Activated CD4-positive, alpha-beta memory T cell treated with anti-CD3 and anti-CD28 coated beads for 36 hours (primary cell): ENCODE measurements at regions not wholly inside any gene's neighbourhood (a gene's known extent, or its start where the extent isn't known, plus 50 kb on each side); places are given as distances from the start of the nearest gene placed in this dataset.
"Not testable (repeated sequence)": the region's sequence is repeated elsewhere in the genome, so short reads cannot be mapped to it uniquely, and the experiment has no call there.

ENCODE experiments used
- CTCF ChIA-PET: fragments of 350-600 bp; sonication (Branson Sonifier 250); formaldehyde crosslinking; loops from one replicate; lab custom pipeline; 2021; ENCODE audit warnings: antibody characterized with exemption, inconsistent platforms; lab: Charles Lee
- POLR2A ChIA-PET: fragments of 350-600 bp; sonication (Branson Sonifier 250); formaldehyde crosslinking; loops from one replicate; lab custom pipeline; 2021; ENCODE audit warnings: antibody characterized with exemption; lab: Charles Lee
- DNase-seq: peaks from one replicate; pipeline ENCODE4 v3.0.0-alpha.2; 2020
- H3K27ac Mint-ChIP-seq: one replicate; pipeline ENCODE4 v1.8.0; 2021; ENCODE audit warnings: mixed read lengths
- H3K27me3 Mint-ChIP-seq: one replicate; pipeline ENCODE4 v1.8.0; 2021; ENCODE audit warnings: mixed read lengths
- H3K36me3 Mint-ChIP-seq: one replicate; pipeline ENCODE4 v1.8.0; 2021; ENCODE audit warnings: mixed read lengths
- H3K4me1 Mint-ChIP-seq: one replicate; pipeline ENCODE4 v1.8.0; 2021; ENCODE audit warnings: low read depth, mixed read lengths
- H3K4me3 Mint-ChIP-seq: one replicate; pipeline ENCODE4 v1.8.0; 2021; ENCODE audit warnings: mild to moderate bottlenecking, mixed read lengths
- H3K9me3 Mint-ChIP-seq: one replicate; pipeline ENCODE4 v1.8.0; 2021; ENCODE audit warnings: mixed read lengths
- intact Hi-C: fragments of 100-400 bp; cut with micrococcal nuclease; formaldehyde crosslinking; loops from one replicate; pipeline ENCODE4 v1.15.1; 2023

- intact Hi-C loops = no loop called here
- Mint-ChIP-seq H3K36me3 (no peaks in the 10 kb centered on the region), H3K4me3 (no peak overlapping the region), H3K27ac (no peak overlapping the region), H3K27me3 (peaks cover 6% of the 10 kb centered on the region), H3K4me1 (no peaks in the 10 kb centered on the region), H3K9me3 (no peaks in the 10 kb centered on the region)
- CTCF ChIA-PET = interaction anchor here (0.5 to 0.6 kb wide), 2 partner anchors 78 to 960 kb away, joined by 3 read pairs; no protein-coding TSS in a partner anchor
- POLR2A ChIA-PET = no interaction called here
- DNase-seq = no peak
These were observed 1413.0 kb downstream of the BRD1 start for GRCh38 chr22:48414651-48415050.

GRCh38 chr22:48412931-48413330 lies 1414.7 kb downstream of the BRD1 start:
- H3K9me3 Mint-ChIP-seq, CTCF ChIA-PET, H3K36me3 Mint-ChIP-seq, POLR2A ChIA-PET, H3K4me1 Mint-ChIP-seq, intact Hi-C loops, DNase-seq, H3K4me3 Mint-ChIP-seq, H3K27me3 Mint-ChIP-seq, H3K27ac Mint-ChIP-seq: not testable (repeated sequence)

- no peaks in the 10 kb centered on the region for H3K36me3 Mint-ChIP-seq
- ChIA-PET POLR2A (no interaction called here), CTCF (no interaction called here)
- H3K4me1 Mint-ChIP-seq = no peaks in the 10 kb centered on the region
- intact Hi-C loops = no loop called here
- H3K27me3 Mint-ChIP-seq = no peaks in the 10 kb centered on the region
- H3K27ac Mint-ChIP-seq = no peak overlapping the region
- peaks cover 12% of the 10 kb centered on the region for H3K9me3 Mint-ChIP-seq
- no peak for DNase-seq
- H3K4me3 Mint-ChIP-seq = no peak overlapping the region
These were observed 1417.1 kb downstream of the BRD1 start for GRCh38 chr22:48410536-48410935.

GRCh38 chr22:48407256-48407955 lies 1420.3 kb downstream of the BRD1 start:
- intact Hi-C loops = no loop called here
- ChIA-PET CTCF (no interaction called here), POLR2A (no interaction called here)
- Mint-ChIP-seq H3K4me1 (no peaks in the 10 kb centered on the region), H3K9me3 (peaks cover 12% of the 10 kb centered on the region), H3K36me3 (no peaks in the 10 kb centered on the region), H3K27me3 (no peaks in the 10 kb centered on the region), H3K27ac (no peak overlapping the region), H3K4me3 (no peak overlapping the region)
- no peak for DNase-seq

GRCh38 chr22:48406161-48406560 lies 1421.5 kb downstream of the BRD1 start:
- H3K36me3 Mint-ChIP-seq = no peaks in the 10 kb centered on the region
- CTCF ChIA-PET = no interaction called here
- POLR2A ChIA-PET = no interaction called here
- peaks cover 12% of the 10 kb centered on the region for H3K9me3 Mint-ChIP-seq
- H3K27ac Mint-ChIP-seq = no peak overlapping the region
- intact Hi-C loops = no loop called here
- H3K4me1 Mint-ChIP-seq = no peaks in the 10 kb centered on the region
- DNase-seq = no peak
- no peaks in the 10 kb centered on the region for H3K27me3 Mint-ChIP-seq
- H3K4me3 Mint-ChIP-seq = no peak overlapping the region

- Mint-ChIP-seq H3K36me3 (no peaks in the 10 kb centered on the region), H3K27me3 (no peaks in the 10 kb centered on the region), H3K9me3 (peaks cover 12% of the 10 kb centered on the region), H3K4me3 (no peak overlapping the region), H3K4me1 (no peaks in the 10 kb centered on the region), H3K27ac (no peak overlapping the region)
- ChIA-PET CTCF (no interaction called here), POLR2A (no interaction called here)
- no peak for DNase-seq
- intact Hi-C loops = no loop called here
These were observed 1421.9 kb downstream of the BRD1 start for GRCh38 chr22:48405741-48406140.

- no peak overlapping the region for H3K27ac Mint-ChIP-seq
These were observed 1422.7 kb downstream of the BRD1 start for GRCh38 chr22:48404801-48405447.

GRCh38 chr22:48403521-48404403 lies 1423.9 kb downstream of the BRD1 start:
- DNase-seq = no peak
- H3K9me3 Mint-ChIP-seq = peaks cover 10% of the 10 kb centered on the region
- no peaks in the 10 kb centered on the region for H3K27me3 Mint-ChIP-seq
- H3K36me3 Mint-ChIP-seq = no peaks in the 10 kb centered on the region
- intact Hi-C loops = no loop called here
- H3K4me1 Mint-ChIP-seq = no peaks in the 10 kb centered on the region
- no peak overlapping the region for H3K4me3 Mint-ChIP-seq
- ChIA-PET CTCF (no interaction called here), POLR2A (no interaction called here)
- H3K27ac Mint-ChIP-seq = no peak overlapping the region

More at GRCh38 chr22:48404801-48405447, 1422.7 kb downstream of the BRD1 start:
- Mint-ChIP-seq H3K27me3 (no peaks in the 10 kb centered on the region), H3K4me1 (no peaks in the 10 kb centered on the region), H3K9me3 (peaks cover 12% of the 10 kb centered on the region), H3K4me3 (no peak overlapping the region), H3K36me3 (no peaks in the 10 kb centered on the region)
- intact Hi-C loops = no loop called here
- POLR2A ChIA-PET = no interaction called here
- no peak for DNase-seq
- CTCF ChIA-PET = no interaction called here

GRCh38 chr22:48402591-48403031 lies 1425.1 kb downstream of the BRD1 start:
- DNase-seq = no peak
- POLR2A ChIA-PET = no interaction called here
- Mint-ChIP-seq H3K4me3 (no peak overlapping the region), H3K9me3 (peaks cover 5% of the 10 kb centered on the region), H3K27me3 (no peaks in the 10 kb centered on the region), H3K36me3 (no peaks in the 10 kb centered on the region), H3K4me1 (no peaks in the 10 kb centered on the region), H3K27ac (no peak overlapping the region)
- intact Hi-C loops = no loop called here
- CTCF ChIA-PET = no interaction called here

- POLR2A ChIA-PET, CTCF ChIA-PET, H3K27me3 Mint-ChIP-seq, H3K4me1 Mint-ChIP-seq, H3K4me3 Mint-ChIP-seq, DNase-seq, H3K36me3 Mint-ChIP-seq, H3K9me3 Mint-ChIP-seq, H3K27ac Mint-ChIP-seq, intact Hi-C loops: not testable (repeated sequence)
These were observed 1426.2 kb downstream of the BRD1 start for GRCh38 chr22:48401523-48401922.

- no peak overlapping the region for H3K4me3 Mint-ChIP-seq
- no peak for DNase-seq
- H3K27me3 Mint-ChIP-seq = no peaks in the 10 kb centered on the region
- POLR2A ChIA-PET = no interaction called here
- no peaks in the 10 kb centered on the region for H3K4me1 Mint-ChIP-seq
- no peaks in the 10 kb centered on the region for H3K9me3 Mint-ChIP-seq
- no peaks in the 10 kb centered on the region for H3K36me3 Mint-ChIP-seq
- intact Hi-C loops = no loop called here
- CTCF ChIA-PET = no interaction called here
- H3K27ac Mint-ChIP-seq = no peak overlapping the region
These were observed 1429.3 kb downstream of the BRD1 start for GRCh38 chr22:48398181-48398905.
